Osteocyte (in vitro differentiated cells): ENCODE measurements at regions not wholly inside any gene's neighbourhood (a gene's known extent, or its start where the extent isn't known, plus 50 kb on each side); places are given as distances from the start of the nearest gene placed in this dataset.

Experiments used
- DNase-seq: peaks from one replicate; pipeline ENCODE4 v3.0.0; 2021; ENCODE audit warnings: mixed read lengths; ENCODE audit not compliant: unreplicated experiment; ENCODE audit errors: extremely low spot score
- H3K27ac Mint-ChIP-seq: one replicate; pipeline ENCODE4 v1.8.0; 2021; ENCODE audit warnings: mild to moderate bottlenecking, mixed read lengths; ENCODE audit not compliant: unreplicated experiment
- H3K27me3 Mint-ChIP-seq: one replicate; pipeline ENCODE4 v1.8.0; 2021; ENCODE audit warnings: mixed read lengths; ENCODE audit not compliant: unreplicated experiment
- H3K36me3 Mint-ChIP-seq: one replicate; pipeline ENCODE4 v1.8.0; 2021; ENCODE audit warnings: mixed read lengths; ENCODE audit not compliant: unreplicated experiment
- H3K4me1 Mint-ChIP-seq: one replicate; pipeline ENCODE4 v1.8.0; 2021; ENCODE audit warnings: mixed read lengths; ENCODE audit not compliant: unreplicated experiment
- H3K4me3 Mint-ChIP-seq: one replicate; pipeline ENCODE4 v1.8.0; 2021; ENCODE audit warnings: mild to moderate bottlenecking, moderate library complexity, mixed read lengths; ENCODE audit not compliant: unreplicated experiment
- H3K9me3 Mint-ChIP-seq: one replicate; pipeline ENCODE4 v1.8.0; 2021; ENCODE audit warnings: mixed read lengths; ENCODE audit not compliant: unreplicated experiment
- TF ChIP-seq, protein P1 (sequence below): fragments of 200-600 bp; sonication (generic); IDR thresholded peaks from 2 replicates; pipeline ENCODE4 v1.5.0; 2021; ENCODE audit warnings: antibody characterized with exemption, mild to moderate bottlenecking, moderate library complexity

DNA sequence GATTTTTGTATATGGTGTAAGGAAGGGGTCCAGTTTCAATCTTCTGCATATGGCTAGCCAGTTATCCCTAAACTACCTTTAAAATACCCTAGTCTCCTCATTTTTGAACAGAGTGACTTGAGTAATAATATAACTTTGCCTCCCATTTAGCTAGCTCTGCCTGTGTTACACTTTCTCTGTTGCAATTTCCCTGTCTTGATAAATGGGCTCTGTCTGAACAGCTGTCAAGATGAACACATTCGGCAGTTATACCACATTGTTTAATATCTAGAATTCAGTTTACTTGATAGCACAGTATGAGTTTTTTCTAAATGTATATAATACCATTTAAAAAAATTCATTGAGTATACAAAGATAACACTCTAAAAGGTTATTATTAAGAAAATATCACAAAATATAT is 562.9 kb upstream of the FTMT start:
- H3K4me1 Mint-ChIP-seq, result peaks cover 7% of the 10 kb centered on the region
- no peak for DNase-seq
- no peak overlapping the region for H3K27ac Mint-ChIP-seq

DNA sequence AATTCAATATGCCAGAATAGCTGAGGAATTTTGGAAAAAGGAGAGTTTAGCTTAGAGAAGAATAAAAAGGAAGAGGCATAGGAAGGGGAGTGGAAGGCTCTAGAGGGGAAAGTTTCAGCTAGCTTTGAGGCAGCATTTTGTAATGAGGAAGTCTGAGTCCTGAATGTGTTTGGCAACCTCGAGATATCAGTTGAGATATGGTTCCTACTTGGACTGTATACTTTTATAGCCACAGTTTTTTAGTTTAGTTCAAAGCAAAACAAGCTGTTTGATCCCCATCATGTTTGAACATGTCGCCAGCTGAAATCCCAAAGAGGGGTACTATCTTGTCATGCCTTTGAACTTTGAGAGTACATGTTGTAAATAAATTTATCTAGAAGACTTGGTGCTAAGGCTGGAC is 559.0 kb upstream of the FTMT start:
- Mint-ChIP-seq H3K36me3 (no peaks in the 10 kb centered on the region), H3K4me3 (no peak overlapping the region), H3K4me1 (no peaks in the 10 kb centered on the region)

More for the DNA sequence above, 562.9 kb upstream of the FTMT start:
- Mint-ChIP-seq H3K27me3 (peaks cover 7% of the 10 kb centered on the region), H3K4me3 (no peak overlapping the region), H3K9me3 (no peaks in the 10 kb centered on the region), H3K36me3 (no peaks in the 10 kb centered on the region)
- TF ChIP-seq, protein P1, sequence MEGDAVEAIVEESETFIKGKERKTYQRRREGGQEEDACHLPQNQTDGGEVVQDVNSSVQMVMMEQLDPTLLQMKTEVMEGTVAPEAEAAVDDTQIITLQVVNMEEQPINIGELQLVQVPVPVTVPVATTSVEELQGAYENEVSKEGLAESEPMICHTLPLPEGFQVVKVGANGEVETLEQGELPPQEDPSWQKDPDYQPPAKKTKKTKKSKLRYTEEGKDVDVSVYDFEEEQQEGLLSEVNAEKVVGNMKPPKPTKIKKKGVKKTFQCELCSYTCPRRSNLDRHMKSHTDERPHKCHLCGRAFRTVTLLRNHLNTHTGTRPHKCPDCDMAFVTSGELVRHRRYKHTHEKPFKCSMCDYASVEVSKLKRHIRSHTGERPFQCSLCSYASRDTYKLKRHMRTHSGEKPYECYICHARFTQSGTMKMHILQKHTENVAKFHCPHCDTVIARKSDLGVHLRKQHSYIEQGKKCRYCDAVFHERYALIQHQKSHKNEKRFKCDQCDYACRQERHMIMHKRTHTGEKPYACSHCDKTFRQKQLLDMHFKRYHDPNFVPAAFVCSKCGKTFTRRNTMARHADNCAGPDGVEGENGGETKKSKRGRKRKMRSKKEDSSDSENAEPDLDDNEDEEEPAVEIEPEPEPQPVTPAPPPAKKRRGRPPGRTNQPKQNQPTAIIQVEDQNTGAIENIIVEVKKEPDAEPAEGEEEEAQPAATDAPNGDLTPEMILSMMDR, result no peak

DNA sequence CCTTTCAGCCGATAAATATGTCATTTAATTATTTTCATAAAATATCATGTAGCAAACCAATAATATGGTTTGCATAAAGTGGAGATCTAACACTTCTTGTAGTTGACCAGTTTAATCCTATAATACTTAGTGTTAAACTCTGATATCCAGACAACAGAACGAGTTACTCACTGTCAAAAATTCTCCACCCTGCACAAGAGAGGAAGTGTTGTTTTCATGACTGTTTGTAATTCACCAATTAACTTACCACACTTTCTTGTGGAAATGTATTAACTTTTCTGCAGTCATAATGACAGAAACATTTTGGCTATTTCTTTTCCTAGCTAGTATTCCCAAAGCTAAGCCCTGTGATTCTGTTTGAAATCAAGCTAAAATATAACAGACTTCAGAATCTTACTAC is 555.3 kb upstream of the FTMT start:
- no peaks in the 10 kb centered on the region for H3K36me3 Mint-ChIP-seq
- H3K4me3 Mint-ChIP-seq, result no peak overlapping the region
- no peak for DNase-seq
- no peaks in the 10 kb centered on the region for H3K4me1 Mint-ChIP-seq
- peaks cover 2% of the 10 kb centered on the region for H3K27me3 Mint-ChIP-seq
- H3K9me3 Mint-ChIP-seq, result no peaks in the 10 kb centered on the region
- no peak overlapping the region for H3K27ac Mint-ChIP-seq
- TF ChIP-seq, protein P1, result no peak

More for the DNA sequence above, 559.0 kb upstream of the FTMT start:
- no peak for DNase-seq
- peaks cover 9% of the 10 kb centered on the region for H3K27me3 Mint-ChIP-seq
- H3K27ac Mint-ChIP-seq, result no peak overlapping the region
- no peaks in the 10 kb centered on the region for H3K9me3 Mint-ChIP-seq
- TF ChIP-seq, protein P1, result no peak

DNA sequence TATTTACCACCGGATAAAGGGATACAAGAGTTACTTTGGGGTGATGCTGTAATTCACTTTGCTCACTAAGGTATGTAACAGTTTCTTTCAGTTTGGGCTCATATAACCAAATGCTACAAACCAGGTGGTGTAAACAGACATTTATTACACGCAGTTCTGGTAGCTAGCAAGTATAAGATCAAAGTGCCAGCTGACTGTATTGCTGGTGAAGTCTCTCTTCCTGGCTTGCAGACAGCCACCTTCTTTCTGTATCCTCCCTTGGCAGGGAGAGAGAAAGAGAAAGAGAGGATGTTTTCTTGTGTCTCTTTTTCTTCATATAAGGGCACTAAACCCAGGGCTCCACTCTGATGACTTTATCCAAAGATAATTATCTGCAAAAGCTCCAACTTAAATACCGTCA is 552.5 kb upstream of the FTMT start:
- Mint-ChIP-seq H3K4me3 (no peak overlapping the region), H3K27ac (no peak overlapping the region), H3K4me1 (no peaks in the 10 kb centered on the region), H3K36me3 (no peaks in the 10 kb centered on the region), H3K27me3 (peaks cover 2% of the 10 kb centered on the region), H3K9me3 (no peaks in the 10 kb centered on the region)
- DNase-seq, result no peak
- TF ChIP-seq, protein P1, result no peak

DNA sequence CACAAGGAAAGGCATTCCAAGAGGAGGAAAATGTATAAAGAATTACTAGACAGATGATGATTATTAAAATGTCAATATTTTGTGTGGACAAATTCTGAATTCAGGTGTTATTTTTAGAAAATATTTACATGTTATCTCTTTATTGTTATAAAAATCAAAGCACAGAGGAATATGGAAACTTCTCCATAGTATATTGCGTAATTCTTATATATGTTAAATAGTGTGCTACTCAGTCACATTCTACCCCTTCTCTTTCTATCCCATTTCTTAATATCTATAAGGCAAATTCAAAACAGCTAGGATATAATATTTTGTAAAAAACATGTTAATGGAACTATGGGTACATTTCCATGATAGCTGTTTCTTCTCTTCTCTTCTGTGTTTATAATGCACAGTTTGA is 546.8 kb upstream of the FTMT start:
- H3K27ac Mint-ChIP-seq, result no peak overlapping the region
- no peaks in the 10 kb centered on the region for H3K4me1 Mint-ChIP-seq
- TF ChIP-seq, protein P1, result no peak
- H3K9me3 Mint-ChIP-seq, result no peaks in the 10 kb centered on the region
- H3K36me3 Mint-ChIP-seq, result no peaks in the 10 kb centered on the region
- DNase-seq, result no peak
- H3K27me3 Mint-ChIP-seq, result peaks cover 4% of the 10 kb centered on the region
- no peak overlapping the region for H3K4me3 Mint-ChIP-seq
